ENCODE measurements at regions not wholly inside any gene's neighbourhood (a gene's known extent, or its start where the extent isn't known, plus 50 kb on each side); places are given as distances from the start of the nearest gene placed in this dataset.
A peak's percentile ranks its signal among the peaks of the same experiment; 100 is the strongest.
"Not testable (repeated sequence)": the region's sequence is repeated elsewhere in the genome, so short reads cannot be mapped to it uniquely, and the experiment has no call there.

GRCh38 chr6:14889611-14890593 lies 356.0 kb upstream of the JARID2 start:
- Histone ChIP-seq H3K4me3 (no peak overlapping the region), H3K27ac (no peak overlapping the region), H3K4me1 (no peaks in the 10 kb centered on the region), H3K36me3 (no peaks in the 10 kb centered on the region), H3K27me3 (no peaks in the 10 kb centered on the region), H3K9me3 (no peaks in the 10 kb centered on the region)
- WGBS, 2 donors = 79% methylated on average over 17 of the region's 17 CpGs
- peak in 1 of 2 donors; percentile 50 for ATAC-seq (ENCODE audit: low FRiP score in 2 of 2)
- peak in 1 of 4 donors; percentile 20 for TF ChIP-seq EP300 (IDR thresholded peaks at IDR 0.05)
- no peak for TF ChIP-seq CTCF (IDR thresholded peaks at IDR 0.05)
- DNase-seq = no peak

GRCh38 chr6:14891820-14892375 lies 354.0 kb upstream of the JARID2 start:
- not testable (repeated sequence) for ATAC-seq (ENCODE audit: low FRiP score in 2 of 2)

GRCh38 chr6:14894105-14894504 lies 351.8 kb upstream of the JARID2 start:
- Histone ChIP-seq H3K27me3 (no peaks in the 10 kb centered on the region), H3K27ac (no peak overlapping the region), H3K36me3 (no peaks in the 10 kb centered on the region), H3K9me3 (no peaks in the 10 kb centered on the region), H3K4me1 (no peaks in the 10 kb centered on the region), H3K4me3 (no peak overlapping the region)
- ATAC-seq (ENCODE audit: low FRiP score in 2 of 2) = no peak
- TF ChIP-seq POLR2A (IDR thresholded peaks at IDR 0.05) (no peak), POLR2AphosphoS5 (IDR thresholded peaks at IDR 0.05) (no peak), EP300 (IDR thresholded peaks at IDR 0.05) (no peak), CTCF (IDR thresholded peaks at IDR 0.05) (no peak)
- 95 to 100% methylated on average over 2 of the region's 2 CpGs for WGBS, 2 donors
- no peak for DNase-seq

More at GRCh38 chr6:14891820-14892375, 354.0 kb upstream of the JARID2 start:
- not testable (repeated sequence) for H3K4me1 ChIP-seq, H3K36me3 ChIP-seq, H3K27ac ChIP-seq, DNase-seq, H3K4me3 ChIP-seq, H3K27me3 ChIP-seq, H3K9me3 ChIP-seq
- WGBS, 2 donors = 84 to 89% methylated on average over 9 of the region's 9 CpGs

GRCh38 chr6:14896475-14896874 lies 349.4 kb upstream of the JARID2 start:
- 40 to 87% methylated on average over 1 to 4 of the region's 4 CpGs for WGBS, 2 donors
- no peaks in the 10 kb centered on the region for H3K36me3 ChIP-seq

More at GRCh38 chr6:14896475-14896874, 349.4 kb upstream of the JARID2 start:
- H3K9me3 ChIP-seq = no peaks in the 10 kb centered on the region
- TF ChIP-seq POLR2AphosphoS5 (IDR thresholded peaks at IDR 0.05) = no peak
- no peak for TF ChIP-seq POLR2A (IDR thresholded peaks at IDR 0.05)
- TF ChIP-seq EP300 (IDR thresholded peaks at IDR 0.05) = no peak
- TF ChIP-seq CTCF (IDR thresholded peaks at IDR 0.05) = no peak
- DNase-seq = no peak
- no peak for ATAC-seq (ENCODE audit: low FRiP score in 2 of 2)
- H3K4me3 ChIP-seq = no peak overlapping the region
- H3K4me1 ChIP-seq = no peaks in the 10 kb centered on the region
- no peaks in the 10 kb centered on the region for H3K27me3 ChIP-seq
- no peak overlapping the region for H3K27ac ChIP-seq

All from upper lobe of left lung (tissue), 6 donors.